ENCODE measurements at regions not wholly inside any gene's neighbourhood (a gene's known extent, or its start where the extent isn't known, plus 50 kb on each side); places are given as distances from the start of the nearest gene placed in this dataset.
A peak's percentile ranks its signal among the peaks of the same experiment; 100 is the strongest.

GRCh38 chr15:77825252-77825542 lies 192.5 kb upstream of the LINGO1 start:
- peak; percentile 44 for DNase-seq
- no peak for ATAC-seq
- Histone ChIP-seq H3K9me3 (no peaks in the 10 kb centered on the region), H3K4me3 (no peak overlapping the region), H3K36me3 (no peaks in the 10 kb centered on the region), H3K4me1 (peaks cover 2% of the 10 kb centered on the region), H3K27ac (no peak overlapping the region), H3K27me3 (peaks cover 25% of the 10 kb centered on the region)
- no peak for TF ChIP-seq CTCF (IDR thresholded peaks at IDR 0.05)
- intact Hi-C loops (cut with DNase I): no loop called here

GRCh38 chr15:77824361-77825251 lies 191.9 kb upstream of the LINGO1 start:
- intact Hi-C loops (cut with DNase I): no loop called here

GRCh38 chr15:77823736-77824135 lies 191.0 kb upstream of the LINGO1 start:
- no peak overlapping the region for H3K27ac ChIP-seq
- no peak for TF ChIP-seq CTCF (IDR thresholded peaks at IDR 0.05)
- DNase-seq: no peak
- intact Hi-C loops (cut with DNase I): no loop called here
- ATAC-seq: no peak
- H3K4me1 ChIP-seq: peaks cover 3% of the 10 kb centered on the region
- H3K36me3 ChIP-seq: no peaks in the 10 kb centered on the region
- no peaks in the 10 kb centered on the region for H3K9me3 ChIP-seq
- H3K4me3 ChIP-seq: no peak overlapping the region
- peaks cover 36% of the 10 kb centered on the region for H3K27me3 ChIP-seq

More at GRCh38 chr15:77824361-77825251, 191.9 kb upstream of the LINGO1 start:
- H3K36me3 ChIP-seq: no peaks in the 10 kb centered on the region
- H3K27me3 ChIP-seq: peaks cover 30% of the 10 kb centered on the region
- no peaks in the 10 kb centered on the region for H3K9me3 ChIP-seq
- H3K4me3 ChIP-seq: no peak overlapping the region
- TF ChIP-seq CTCF (IDR thresholded peaks at IDR 0.05): no peak
- peaks cover 3% of the 10 kb centered on the region for H3K4me1 ChIP-seq
- DNase-seq: peak; percentile 51
- no peak overlapping the region for H3K27ac ChIP-seq
- ATAC-seq: no peak

GRCh38 chr15:77822631-77823230 lies 190.0 kb upstream of the LINGO1 start:
- Histone ChIP-seq H3K27me3 (peaks cover 46% of the 10 kb centered on the region), H3K4me3 (no peak overlapping the region), H3K9me3 (no peaks in the 10 kb centered on the region), H3K36me3 (no peaks in the 10 kb centered on the region), H3K4me1 (peaks cover 3% of the 10 kb centered on the region), H3K27ac (no peak overlapping the region)
- DNase-seq (no peak), ATAC-seq (no peak)
- intact Hi-C loops (cut with DNase I): no loop called here
- TF ChIP-seq CTCF (IDR thresholded peaks at IDR 0.05): no peak

- no peak overlapping the region for H3K4me3 ChIP-seq
- H3K9me3 ChIP-seq: no peaks in the 10 kb centered on the region
- ATAC-seq (no peak), DNase-seq (no peak)
- peaks cover 3% of the 10 kb centered on the region for H3K4me1 ChIP-seq
- no peaks in the 10 kb centered on the region for H3K36me3 ChIP-seq
- intact Hi-C loops (cut with DNase I): no loop called here
- TF ChIP-seq CTCF (IDR thresholded peaks at IDR 0.05): no peak
- no peak overlapping the region for H3K27ac ChIP-seq
- peaks cover 54% of the 10 kb centered on the region for H3K27me3 ChIP-seq
These were observed 189.2 kb upstream of the LINGO1 start for GRCh38 chr15:77821959-77822256.
